Psoas muscle (tissue), 7 donors: ENCODE measurements at regions not wholly inside any gene's neighbourhood (a gene's known extent, or its start where the extent isn't known, plus 50 kb on each side); places are given as distances from the start of the nearest gene placed in this dataset.

Experiments
- ATAC-seq, 4 donors: fragments of 200-7000 bp; cut with Tn5 transposase; one replicate each; pipeline ENCODE4 v1.9.1; 2020; ENCODE audit warnings: moderate library complexity in 3 of 4, mild to moderate bottlenecking in 2 of 4
- DNase-seq, 2 donors: peaks; one replicate each; pipeline ENCODE4 v3.0.0-alpha.2; 2020
- H3K27ac ChIP-seq: fragments of 200-600 bp; one replicate; pipeline ENCODE4 v1.8.0; 2022
- H3K27me3 ChIP-seq, 3 donors: fragments of 200-600 bp in 1 of 3; one replicate each; pipeline versions ENCODE4 v1.6.1 to v1.8.0; 2013 to 2022; ENCODE audit warnings: low read length in 2 of 3, mild to moderate bottlenecking in 2 of 3, moderate library complexity in 1 of 3; ENCODE audit not compliant: insufficient read depth in 3 of 3
- H3K36me3 ChIP-seq, 2 donors: fragments of 200-600 bp in 1 of 2; one replicate each; pipeline versions ENCODE4 v1.6.1 to v1.8.0; 2013 to 2022; ENCODE audit warnings: low read depth in 1 of 2, mild to moderate bottlenecking in 1 of 2, moderate library complexity in 1 of 2; ENCODE audit not compliant: insufficient read depth in 1 of 2
- H3K4me1 ChIP-seq: fragments of 200-600 bp; one replicate; pipeline ENCODE4 v1.8.0; 2022
- H3K4me3 ChIP-seq: fragments of 200-600 bp; one replicate; pipeline ENCODE4 v1.8.0; 2022; ENCODE audit warnings: mild to moderate bottlenecking
- H3K9me3 ChIP-seq: fragments of 200-600 bp; one replicate; pipeline ENCODE4 v1.8.0; 2022
- CTCF ChIP-seq: fragments of 200-600 bp; IDR thresholded peaks from one replicate; pipeline ENCODE4 v1.8.0; 2022; ENCODE audit warnings: antibody characterized with exemption
- WGBS, 3 donors: extraction: QIAGEN DNeasy Blood & Tissue Kit; methylation state at CpG; one replicate each; pipeline versions ENCODE4 v1.1.6 to v1.1.7; 2013; 5-methylcytosine and 5-hydroxymethylcytosine counted together
- intact Hi-C, 2 donors: fragments of 100-400 bp; cut with DNase I; formaldehyde crosslinking; loops; one replicate each; pipeline versions ENCODE4 v1.11.0 to v1.14.2; 2022
- donor health status: healthy with polysubstance abuse.
- donor health status: DM: no; HTN: no; CAD: no; lungs with moderate emphysema.
- donor health status: Bipolar disorder and iron deficiency.
- donor health status: healthy.
- donor health status: DM: yes; HTN: yes; CAD: no.
- donor health status: DM: no; HTN: no; CAD: no.
- donor health status: DM: yes; HTN: yes; CAD: no.

- Histone ChIP-seq H3K4me1 (no peaks in the 10 kb centered on the region), H3K27me3 (no peaks in the 10 kb centered on the region), H3K9me3 (peaks cover 3% of the 10 kb centered on the region), H3K4me3 (no peak overlapping the region), H3K36me3 (no peaks in the 10 kb centered on the region), H3K27ac (no peak overlapping the region)
- no peak for DNase-seq
- intact Hi-C loops, result no loop called here
- ATAC-seq, result no peak
- whole genome bisulfite sequencing, 3 donors, result 59 to 79% (median 66%) methylated on average over 4 of the region's 4 CpGs
- no peak for TF ChIP-seq CTCF
Observed at GRCh38 chr1:106277786-106278185, 778.7 kb upstream of the PRMT6 start.

GRCh38 chr1:106278716-106279115, 777.8 kb upstream of the PRMT6 start:
- DNase-seq, result no peak
- no peak for ATAC-seq

GRCh38 chr1:106289265-106289928, 767.1 kb upstream of the PRMT6 start:
- ATAC-seq, result no peak
- TF ChIP-seq CTCF, result no peak
- Histone ChIP-seq H3K27me3 (no peaks in the 10 kb centered on the region), H3K27ac (no peak overlapping the region), H3K4me1 (no peaks in the 10 kb centered on the region), H3K9me3 (no peaks in the 10 kb centered on the region), H3K4me3 (no peak overlapping the region), H3K36me3 (no peaks in the 10 kb centered on the region)
- intact Hi-C loops, result no loop called here
- no peak for DNase-seq
- WGBS, 3 donors, result 57 to 60% (median 58%) methylated on average over 3 of the region's 3 CpGs

More at GRCh38 chr1:106278716-106279115, 777.8 kb upstream of the PRMT6 start:
- TF ChIP-seq CTCF, result no peak
- 49 to 62% (median 57%) methylated on average over 2 of the region's 2 CpGs for WGBS, 3 donors
- no peaks in the 10 kb centered on the region for H3K36me3 ChIP-seq
- no peaks in the 10 kb centered on the region for H3K4me1 ChIP-seq
- no peaks in the 10 kb centered on the region for H3K27me3 ChIP-seq
- H3K9me3 ChIP-seq, result peaks cover 3% of the 10 kb centered on the region
- no peak overlapping the region for H3K4me3 ChIP-seq
- intact Hi-C loops, result no loop called here
- H3K27ac ChIP-seq, result no peak overlapping the region

DNA sequence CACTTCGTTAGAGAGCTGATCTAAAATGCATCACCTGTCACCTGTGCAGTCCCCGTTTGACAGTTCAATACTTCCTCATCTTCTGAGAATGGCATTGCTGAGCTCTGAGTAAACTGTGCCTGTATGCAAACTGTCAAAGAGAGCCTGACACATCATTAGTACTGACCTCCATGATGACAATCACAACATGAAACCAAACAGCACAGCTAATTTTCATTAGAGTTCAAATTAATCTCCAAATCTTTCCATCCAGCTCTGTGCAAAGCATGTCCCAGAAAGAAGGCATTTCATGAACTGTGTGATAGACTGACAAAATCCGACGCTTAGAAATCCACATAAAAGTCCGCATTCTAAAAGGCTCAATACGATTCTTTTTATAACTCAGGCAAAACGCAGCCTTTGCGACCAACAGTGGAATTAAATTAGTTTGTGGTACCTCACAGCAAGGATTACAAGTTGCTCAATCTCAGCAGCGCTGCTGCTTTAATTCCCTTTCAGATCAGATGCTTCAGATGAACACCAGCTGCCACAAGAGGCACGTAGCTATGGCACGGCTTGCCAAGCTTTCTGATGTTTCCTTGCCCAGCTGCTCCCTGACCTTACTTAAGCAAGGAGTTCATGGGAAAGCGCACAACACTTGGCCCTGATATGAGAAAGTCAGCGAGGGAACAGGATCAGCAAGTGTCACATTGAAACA, 765.5 kb upstream of the PRMT6 start:
- Histone ChIP-seq H3K36me3 (no peaks in the 10 kb centered on the region), H3K27me3 (no peaks in the 10 kb centered on the region), H3K27ac (no peak overlapping the region), H3K4me3 (no peak overlapping the region), H3K9me3 (no peaks in the 10 kb centered on the region), H3K4me1 (no peaks in the 10 kb centered on the region)
- TF ChIP-seq CTCF, result no peak
- WGBS, 3 donors, result 18 to 27% (median 22%) methylated on average over 13 of the region's 13 CpGs
- DNase-seq, result no peak
- no peak for ATAC-seq
- intact Hi-C loops, result no loop called here
